ENCODE measurements at regions not wholly inside any gene's neighbourhood (a gene's known extent, or its start where the extent isn't known, plus 50 kb on each side); places are given as distances from the start of the nearest gene placed in this dataset.

- Histone ChIP-seq H2AFZ (ENCODE audit: low read depth, low read length) (no peak overlapping the region), H3K9me3 (replicated peaks; ENCODE audit: control insufficient read depth, insufficient read depth, low read depth, low read length) (no peaks in the 10 kb centered on the region; the same call in none of the 2 replicates), H3K27me3 (ENCODE audit: control insufficient read depth in 2 of 2, insufficient read depth in 2 of 2, low read length in 2 of 2) (no peaks in the 10 kb centered on the region), H3K36me3 (ENCODE audit: control insufficient read depth, insufficient read depth, low read length) (no peaks in the 10 kb centered on the region), H3K4me2 (ENCODE audit: insufficient read depth, low read length) (no peak overlapping the region), H3K9ac (ENCODE audit: insufficient read depth in 1 of 2, low read depth in 2 of 2, low read length in 2 of 2) (no peak overlapping the region), H3K4me3 (no peak overlapping the region), H3K27ac (ENCODE audit: extremely low read depth, low read depth, low read length) (no peak overlapping the region), H3K4me1 (replicated peaks in 1 of 2; ENCODE audit: control insufficient read depth in 2 of 2, insufficient read depth in 2 of 2, low read length in 2 of 2) (no peaks in the 10 kb centered on the region), H3K79me2 (ENCODE audit: control insufficient read depth, insufficient read depth, low read length) (no peaks in the 10 kb centered on the region), H4K20me1 (replicated peaks; ENCODE audit: control insufficient read depth, insufficient read depth, low read length) (no peaks in the 10 kb centered on the region), H3K9me1 (ENCODE audit: control insufficient read depth, insufficient read depth, low read length) (no peaks in the 10 kb centered on the region)
- FAIRE-seq (peak; percentile 86), ATAC-seq (peak; percentile 99), DNase-seq (ENCODE audit: extremely low read depth in 1 of 4, low spot score in 3 of 4) (peak; percentile 27 to 71 (median 46))
- intact Hi-C loops (cut with micrococcal nuclease): loop anchor here (2.0 kb wide), 1 partner anchor 184 kb away; no protein-coding TSS in a partner anchor
- ChIA-PET CTCF (ENCODE audit: low intra/inter-chr PET ratio) (interaction anchor here (0.7 kb wide), 1 partner anchor 186 kb away, joined by 4 read pairs; no protein-coding TSS in a partner anchor), POLR2A (interaction anchor here (0.8 kb wide), 1 partner anchor 21 kb away, joined by 3 read pairs; no protein-coding TSS in a partner anchor)
- BruUV-seq (replicated peaks): no TSS peak
- in situ Hi-C loops (cut with MboI): no loop called here
- TF ChIP-seq ETV1 (tag; conservative IDR thresholded peaks at IDR 0.05; ENCODE audit: low read depth) (0 out of 2 replicates have a peak, but pooled peaks have one; percentile 30), NFE2 (IDR thresholded peaks at IDR 0.05; ENCODE audit: low read depth) (peak; percentile 77), ZNF764 (CRISPR knock-in tag; IDR thresholded peaks at IDR 0.05; ENCODE audit: low read depth) (no peak), DACH1 (IDR thresholded peaks at IDR 0.05; ENCODE audit: partially characterized antibody) (no peak), SMC3 (conservative IDR thresholded peaks at IDR 0.05; ENCODE audit: insufficient read depth, low read depth, low read length) (0 out of 2 replicates have a peak, but pooled peaks have one; percentile 26), MAFG (tag; conservative IDR thresholded peaks at IDR 0.05) (peak; percentile 90), ARNT (IDR thresholded peaks at IDR 0.05) (no peak), IRF9 (tag; IDR thresholded peaks at IDR 0.05) (0 out of 2 replicates have a peak, but pooled peaks have one; percentile 20), DPF2 (IDR thresholded peaks at IDR 0.05) (0 out of 2 replicates have a peak, but pooled peaks have one; percentile 24), CTCF (IDR thresholded peaks at IDR 0.05 in 2 of 3, conservative IDR thresholded peaks at IDR 0.05 in 1 of 3; ENCODE audit: insufficient read depth in 2 of 3, low read depth in 1 of 3, low read length in 3 of 3) (peak; percentile 56 to 64 (median 59)), ZNF41 (CRISPR knock-in tag; conservative IDR thresholded peaks at IDR 0.05) (no peak), CC2D1A (IDR thresholded peaks at IDR 0.05) (0 out of 2 replicates have a peak, but pooled peaks have one; percentile 54), USF1 (CRISPR knock-in tag; IDR thresholded peaks at IDR 0.05) (no peak), ZKSCAN1 (IDR thresholded peaks at IDR 0.05; ENCODE audit: low read depth, low read length) (no peak), POLR2H (tag; IDR thresholded peaks at IDR 0.05; ENCODE audit: low read depth) (no peak), CREB3L1 (IDR thresholded peaks at IDR 0.05; ENCODE audit: borderline replicate concordance, low read depth) (no peak), MAFF (IDR thresholded peaks at IDR 0.05; ENCODE audit: low read length) (peak; percentile 61; the same call in 1 of the 2 replicates), RBM22 (IDR thresholded peaks at IDR 0.05; ENCODE audit: low read depth, low read length, poor library complexity, severe bottlenecking) (no peak), HIVEP1 (CRISPR knock-in tag; IDR thresholded peaks at IDR 0.05) (no peak)
Measured at GRCh38 chr12:102300824-102301461, 103.3 kb upstream of the PMCH start.
